NB4 (cell line): ENCODE measurements at regions not wholly inside any gene's neighbourhood (a gene's known extent, or its start where the extent isn't known, plus 50 kb on each side); places are given as distances from the start of the nearest gene placed in this dataset.

Experiments
- CTCF ChIP-seq: IDR thresholded peaks from one replicate; pipeline ENCODE4 v1.5.1; 2012; ENCODE audit warnings: low read depth, low read length
- MAX ChIP-seq: IDR thresholded peaks from 2 replicates; pipeline ENCODE4 v1.6.1; 2011; ENCODE audit warnings: low read depth, low read length
- MYC ChIP-seq: IDR thresholded peaks from 2 replicates; pipeline ENCODE4 v1.6.1; 2011; ENCODE audit warnings: low read depth, low read length
- POLR2A ChIP-seq: IDR thresholded peaks from 2 replicates; pipeline ENCODE4 v1.6.1; 2011; ENCODE audit warnings: mild to moderate bottlenecking; ENCODE audit not compliant: insufficient read length; ENCODE audit errors: extremely low read depth

GRCh38 chr2:226451486-226451885, 348.1 kb downstream of the IRS1 start:
- TF ChIP-seq CTCF (no peak), POLR2A (no peak), MAX (no peak), MYC (no peak)
